ENCODE measurements at regions not wholly inside any gene's neighbourhood (a gene's known extent, or its start where the extent isn't known, plus 50 kb on each side); places are given as distances from the start of the nearest gene placed in this dataset.
"Not testable (repeated sequence)": the region's sequence is repeated elsewhere in the genome, so short reads cannot be mapped to it uniquely, and the experiment has no call there.

DNA sequence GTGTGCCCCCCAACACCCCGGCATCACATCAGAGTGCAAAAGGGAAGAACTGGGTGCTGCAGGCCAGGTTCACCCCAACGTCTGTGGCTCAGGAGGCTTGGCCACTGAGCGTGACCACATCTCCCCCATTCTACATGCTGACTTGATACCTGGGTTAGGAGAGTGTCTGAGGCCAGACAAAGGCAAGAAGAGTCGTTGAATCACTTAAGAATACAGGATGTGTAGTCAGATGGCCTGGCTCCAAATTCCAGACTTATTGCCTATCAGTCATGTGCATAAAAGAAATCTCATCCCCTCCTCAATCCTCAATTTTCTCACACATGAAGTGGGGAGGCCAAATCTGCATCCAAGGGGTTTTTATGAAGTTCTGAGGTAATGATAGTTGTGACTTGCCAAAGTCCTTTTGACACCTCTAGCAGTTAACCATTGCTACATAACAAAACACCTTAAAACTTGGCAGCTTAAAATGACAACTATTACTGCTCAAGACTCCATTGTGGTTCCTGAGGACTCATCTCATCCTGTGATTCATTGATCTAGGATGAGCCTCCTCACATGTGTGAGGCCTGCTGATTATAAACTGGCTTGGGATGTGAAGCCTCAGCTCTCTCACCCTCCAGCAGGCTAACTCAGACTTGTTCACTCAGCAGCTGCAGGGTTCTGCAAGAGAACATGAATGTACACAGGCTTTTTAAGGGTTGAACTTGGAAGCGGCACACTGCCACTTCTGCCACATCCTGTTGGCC, 138.8 kb upstream of the TLE3 start:
- H3K4me1 Mint-ChIP-seq (ENCODE audit: unreplicated experiment), result peaks cover 17% of the 10 kb centered on the region
- TF ChIP-seq, protein P1, sequence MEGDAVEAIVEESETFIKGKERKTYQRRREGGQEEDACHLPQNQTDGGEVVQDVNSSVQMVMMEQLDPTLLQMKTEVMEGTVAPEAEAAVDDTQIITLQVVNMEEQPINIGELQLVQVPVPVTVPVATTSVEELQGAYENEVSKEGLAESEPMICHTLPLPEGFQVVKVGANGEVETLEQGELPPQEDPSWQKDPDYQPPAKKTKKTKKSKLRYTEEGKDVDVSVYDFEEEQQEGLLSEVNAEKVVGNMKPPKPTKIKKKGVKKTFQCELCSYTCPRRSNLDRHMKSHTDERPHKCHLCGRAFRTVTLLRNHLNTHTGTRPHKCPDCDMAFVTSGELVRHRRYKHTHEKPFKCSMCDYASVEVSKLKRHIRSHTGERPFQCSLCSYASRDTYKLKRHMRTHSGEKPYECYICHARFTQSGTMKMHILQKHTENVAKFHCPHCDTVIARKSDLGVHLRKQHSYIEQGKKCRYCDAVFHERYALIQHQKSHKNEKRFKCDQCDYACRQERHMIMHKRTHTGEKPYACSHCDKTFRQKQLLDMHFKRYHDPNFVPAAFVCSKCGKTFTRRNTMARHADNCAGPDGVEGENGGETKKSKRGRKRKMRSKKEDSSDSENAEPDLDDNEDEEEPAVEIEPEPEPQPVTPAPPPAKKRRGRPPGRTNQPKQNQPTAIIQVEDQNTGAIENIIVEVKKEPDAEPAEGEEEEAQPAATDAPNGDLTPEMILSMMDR (conservative IDR thresholded peaks at IDR 0.05), result no peak
- no peak overlapping the region for H3K4me3 Mint-ChIP-seq
- peaks cover 9% of the 10 kb centered on the region for H3K9me3 Mint-ChIP-seq
- peaks cover 5% of the 10 kb centered on the region for H3K36me3 Mint-ChIP-seq
- no peak overlapping the region for H3K27ac Mint-ChIP-seq
- peaks cover 17% of the 10 kb centered on the region for H3K27me3 Mint-ChIP-seq
- DNase-seq (ENCODE audit: extremely low spot score, unreplicated experiment), result no peak

DNA sequence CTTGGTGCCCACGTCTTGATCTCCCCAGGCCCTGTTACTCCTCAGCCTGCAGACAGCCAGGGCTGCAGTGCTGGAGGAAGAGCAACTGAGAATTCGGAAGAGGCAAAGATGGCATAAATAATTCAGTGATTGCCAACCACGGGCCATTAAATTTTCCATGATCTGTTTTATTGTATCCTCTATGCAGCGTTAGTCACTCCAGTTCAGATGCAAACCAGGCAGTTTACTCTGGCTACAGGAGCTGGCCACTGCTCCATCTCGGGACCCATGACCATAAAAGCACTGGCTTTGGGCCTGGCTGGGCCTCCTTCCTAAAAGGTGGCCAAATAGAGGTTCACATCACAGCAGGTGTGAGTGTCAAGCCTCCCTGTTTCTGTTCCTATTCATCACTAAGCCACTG, 137.6 kb upstream of the TLE3 start:
- H3K27ac Mint-ChIP-seq, result no peak overlapping the region
- peaks cover 9% of the 10 kb centered on the region for H3K27me3 Mint-ChIP-seq
- DNase-seq (ENCODE audit: extremely low spot score, unreplicated experiment), result no peak
- TF ChIP-seq, protein P1 (conservative IDR thresholded peaks at IDR 0.05), result no peak
- no peak overlapping the region for H3K4me3 Mint-ChIP-seq
- H3K9me3 Mint-ChIP-seq, result peaks cover 11% of the 10 kb centered on the region
- peaks cover 6% of the 10 kb centered on the region for H3K36me3 Mint-ChIP-seq
- H3K4me1 Mint-ChIP-seq (ENCODE audit: unreplicated experiment), result peaks cover 17% of the 10 kb centered on the region

DNA sequence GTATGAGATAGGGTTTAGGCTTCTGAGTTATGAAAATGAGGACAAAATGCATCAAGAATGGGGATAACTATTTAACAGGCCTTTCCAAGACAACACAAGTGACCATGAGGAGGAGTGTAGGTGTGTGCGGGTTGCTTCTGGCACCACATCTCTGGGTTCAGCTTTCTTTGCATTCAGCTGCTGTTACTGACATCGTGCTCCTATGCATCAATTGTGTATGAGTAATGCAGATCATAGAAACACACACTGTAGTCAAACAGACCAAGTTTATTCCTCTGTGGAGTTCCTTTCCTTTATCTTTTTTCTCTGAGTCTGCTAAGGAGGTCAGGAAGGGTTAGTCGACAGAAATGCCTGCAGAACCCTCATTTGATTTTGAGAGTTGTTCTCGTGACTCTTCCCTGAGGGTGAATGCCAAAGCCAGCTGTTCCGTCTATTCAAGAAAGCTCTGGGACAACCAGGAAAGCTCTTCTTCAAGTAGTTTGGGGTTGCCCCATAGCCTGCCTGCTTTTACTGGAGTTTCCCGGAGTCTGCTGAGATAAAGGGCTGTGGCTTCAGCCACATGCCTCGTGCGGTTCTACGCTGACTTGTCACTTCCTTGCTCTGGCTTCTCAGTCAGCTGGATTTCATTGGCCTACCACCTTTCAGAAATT, 136.7 kb upstream of the TLE3 start:
- TF ChIP-seq, protein P1 (conservative IDR thresholded peaks at IDR 0.05), result no peak
- peaks cover 17% of the 10 kb centered on the region for H3K4me1 Mint-ChIP-seq (ENCODE audit: unreplicated experiment)
- DNase-seq (ENCODE audit: extremely low spot score, unreplicated experiment), result no peak
- peaks cover 9% of the 10 kb centered on the region for H3K27me3 Mint-ChIP-seq
- peaks cover 18% of the 10 kb centered on the region for H3K9me3 Mint-ChIP-seq
- no peak overlapping the region for H3K27ac Mint-ChIP-seq
- peaks cover 8% of the 10 kb centered on the region for H3K36me3 Mint-ChIP-seq
- no peak overlapping the region for H3K4me3 Mint-ChIP-seq

DNA sequence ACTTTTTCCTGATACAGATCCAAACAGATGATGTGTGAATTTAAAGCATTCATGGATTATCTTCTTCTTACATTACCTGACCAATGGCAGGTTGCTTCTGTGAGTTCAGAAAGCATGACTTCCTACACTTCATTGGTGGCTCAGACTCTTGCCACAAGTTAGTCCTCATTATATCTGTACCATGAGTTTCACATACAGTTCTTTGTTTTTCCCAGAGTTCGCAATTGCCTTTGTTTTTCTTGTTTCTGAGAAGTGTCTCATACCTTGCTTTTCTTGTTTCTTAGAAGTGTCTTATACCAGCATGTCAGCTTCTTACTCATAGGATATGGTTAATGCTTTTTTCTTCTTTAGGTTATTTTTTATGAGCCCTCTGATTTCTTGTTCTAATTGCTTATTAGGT, 133.8 kb upstream of the TLE3 start:
- DNase-seq (ENCODE audit: extremely low spot score, unreplicated experiment), result no peak
- Mint-ChIP-seq H3K4me1 (ENCODE audit: unreplicated experiment) (peaks cover 11% of the 10 kb centered on the region), H3K36me3 (peaks cover 10% of the 10 kb centered on the region), H3K9me3 (peaks cover 17% of the 10 kb centered on the region), H3K4me3 (no peak overlapping the region), H3K27me3 (peaks cover 11% of the 10 kb centered on the region), H3K27ac (no peak overlapping the region)
- TF ChIP-seq, protein P1 (conservative IDR thresholded peaks at IDR 0.05), result no peak

DNA sequence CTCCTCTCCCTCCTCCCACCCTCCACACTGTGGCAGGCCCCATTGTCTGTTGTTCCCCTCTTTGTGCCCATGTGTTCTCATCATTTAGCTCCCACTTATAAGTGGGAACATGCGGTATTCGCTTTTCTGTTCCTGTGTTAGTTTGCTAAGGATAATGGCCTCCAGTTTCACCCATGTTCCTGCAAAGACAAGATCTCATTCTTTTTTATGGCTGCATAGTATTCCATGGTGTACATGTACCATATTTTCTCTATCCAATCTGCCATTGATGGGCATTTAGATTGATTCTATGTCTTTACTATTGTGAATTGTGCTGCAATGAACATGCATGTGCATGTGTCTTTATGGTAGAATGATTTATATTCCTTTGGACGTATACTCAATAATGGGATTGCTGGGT, 130.2 kb upstream of the TLE3 start:
- not testable (repeated sequence) for H3K4me1 Mint-ChIP-seq (ENCODE audit: unreplicated experiment); H3K4me3 Mint-ChIP-seq; H3K27ac Mint-ChIP-seq; DNase-seq (ENCODE audit: extremely low spot score, unreplicated experiment)
- Mint-ChIP-seq H3K9me3 (peaks cover 17% of the 10 kb centered on the region), H3K36me3 (peaks cover 10% of the 10 kb centered on the region), H3K27me3 (peaks cover 27% of the 10 kb centered on the region)

DNA sequence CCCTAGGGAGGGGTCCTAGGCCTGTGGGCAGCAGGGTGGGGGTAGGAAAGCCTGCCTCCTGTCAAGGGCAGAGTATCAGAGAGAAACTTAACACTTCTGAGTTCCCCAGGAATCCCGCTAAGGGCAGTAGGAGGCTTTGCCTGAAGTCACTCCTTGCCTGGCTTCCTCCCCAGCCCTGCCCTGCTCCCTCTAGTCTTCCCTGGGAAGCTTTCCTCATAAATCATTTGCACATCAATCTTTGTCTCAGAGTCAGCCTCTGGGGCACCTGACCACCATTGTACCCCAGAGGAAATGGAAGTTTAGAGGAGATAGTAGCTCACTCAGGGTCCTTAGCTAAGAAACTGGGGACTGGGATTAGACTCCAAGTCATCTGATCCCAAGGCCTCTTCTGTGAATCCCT, 129.4 kb upstream of the TLE3 start:
- no peak overlapping the region for H3K4me3 Mint-ChIP-seq

More for the DNA sequence above, 129.4 kb upstream of the TLE3 start:
- Mint-ChIP-seq H3K9me3 (peaks cover 17% of the 10 kb centered on the region), H3K27me3 (peaks cover 29% of the 10 kb centered on the region), H3K36me3 (peaks cover 10% of the 10 kb centered on the region), H3K27ac (no peak overlapping the region), H3K4me1 (ENCODE audit: unreplicated experiment) (peaks cover 17% of the 10 kb centered on the region)
- TF ChIP-seq, protein P1 (conservative IDR thresholded peaks at IDR 0.05), result no peak
- DNase-seq (ENCODE audit: extremely low spot score, unreplicated experiment), result no peak
